ENCODE measurements at regions not wholly inside any gene's neighbourhood (a gene's known extent, or its start where the extent isn't known, plus 50 kb on each side); places are given as distances from the start of the nearest gene placed in this dataset.

DNA sequence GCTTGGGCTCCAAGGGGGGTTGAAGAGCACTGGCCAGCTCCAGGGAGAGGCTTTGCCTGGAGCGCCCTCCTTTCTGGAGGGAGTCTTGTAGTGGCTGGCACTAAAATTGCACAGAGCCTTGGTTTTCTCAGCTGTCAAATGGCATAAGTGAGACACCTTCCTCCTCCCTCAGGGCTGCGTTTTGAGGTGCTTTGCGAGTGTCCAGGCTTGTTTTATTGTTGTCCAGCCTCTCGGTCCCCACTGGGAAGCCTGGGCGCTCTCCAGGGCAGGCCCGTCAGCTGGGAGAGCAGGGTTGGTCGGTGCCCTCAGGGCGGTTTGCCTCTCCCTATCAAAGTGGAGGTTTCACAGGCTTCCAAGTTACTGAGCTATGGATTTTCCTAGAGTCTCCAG is 149.3 kb upstream of the B3GAT1 start:
- no peak for TF ChIP-seq CTCF (IDR thresholded peaks at IDR 0.05; ENCODE audit: extremely low read depth, low read depth, low read length)
- Histone ChIP-seq H3K79me2 (ENCODE audit: insufficient read depth, low read length) (no peaks in the 10 kb centered on the region), H3K4me2 (ENCODE audit: insufficient read depth, low read length) (no peak overlapping the region), H4K20me1 (ENCODE audit: insufficient read depth, low read length) (no peaks in the 10 kb centered on the region), H2AFZ (ENCODE audit: low read length) (no peak overlapping the region), H3K9me3 (ENCODE audit: low read depth, low read length) (peaks cover 2% of the 10 kb centered on the region), H3K27ac (ENCODE audit: low read depth, low read length) (no peak overlapping the region), H3K4me1 (ENCODE audit: insufficient read depth, low read length) (no peaks in the 10 kb centered on the region), H3K36me3 (ENCODE audit: insufficient read depth, low read length) (no peaks in the 10 kb centered on the region), H3K4me3 (ENCODE audit: insufficient read depth, low read length) (no peak overlapping the region), H3K27me3 (ENCODE audit: insufficient read depth, low read length) (no peaks in the 10 kb centered on the region)
- DNase-seq (ENCODE audit: insufficient read length, low spot score, missing footprints): no peak

DNA sequence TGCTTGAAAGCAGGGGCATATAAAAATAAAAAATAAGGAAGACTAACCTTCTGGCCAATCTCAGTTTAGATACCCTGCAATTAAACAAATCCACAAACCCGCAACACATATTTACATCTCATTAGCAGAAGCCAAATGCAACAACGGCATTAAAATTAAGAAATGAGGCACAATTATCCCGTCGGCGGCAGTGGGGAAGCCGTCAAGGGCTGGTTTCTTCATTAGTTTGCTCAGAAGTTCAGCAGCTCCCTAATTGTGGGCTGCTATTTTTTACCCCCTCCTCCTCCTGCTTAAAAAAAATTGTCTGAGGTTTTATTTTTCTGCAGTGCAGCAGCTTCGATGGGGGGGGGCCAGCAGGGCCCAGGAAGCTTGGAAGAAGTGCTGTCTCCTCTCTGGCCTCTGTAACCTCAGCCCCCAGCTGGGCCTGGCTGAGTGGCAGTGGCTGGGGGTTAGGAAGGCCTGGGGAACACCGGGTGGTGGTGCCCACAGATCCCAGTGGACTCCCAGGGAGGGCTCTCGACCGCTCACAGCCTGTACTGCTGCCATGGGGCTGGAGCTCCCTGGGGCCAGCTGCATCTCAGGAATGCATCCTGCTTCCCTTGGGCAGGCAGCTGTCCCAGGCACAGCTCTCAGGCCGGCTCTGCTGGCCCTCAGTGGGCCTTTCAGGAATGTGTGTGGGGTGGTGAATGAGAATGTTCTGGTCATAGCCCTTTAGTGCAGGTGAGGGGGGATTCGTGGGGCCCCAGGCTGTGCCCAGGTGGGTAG is 148.7 kb upstream of the B3GAT1 start:
- Histone ChIP-seq H3K4me2 (ENCODE audit: insufficient read depth, low read length) (no peak overlapping the region), H3K27ac (ENCODE audit: low read depth, low read length) (no peak overlapping the region), H3K4me3 (ENCODE audit: insufficient read depth, low read length) (no peak overlapping the region), H3K36me3 (ENCODE audit: insufficient read depth, low read length) (no peaks in the 10 kb centered on the region), H3K27me3 (ENCODE audit: insufficient read depth, low read length) (no peaks in the 10 kb centered on the region), H3K4me1 (ENCODE audit: insufficient read depth, low read length) (no peaks in the 10 kb centered on the region), H3K9me3 (ENCODE audit: low read depth, low read length) (peaks cover 2% of the 10 kb centered on the region), H4K20me1 (ENCODE audit: insufficient read depth, low read length) (no peaks in the 10 kb centered on the region), H3K79me2 (ENCODE audit: insufficient read depth, low read length) (no peaks in the 10 kb centered on the region), H2AFZ (ENCODE audit: low read length) (no peak overlapping the region)
- no peak for TF ChIP-seq CTCF (IDR thresholded peaks at IDR 0.05; ENCODE audit: extremely low read depth, low read depth, low read length)
- no peak for DNase-seq (ENCODE audit: insufficient read length, low spot score, missing footprints)

DNA sequence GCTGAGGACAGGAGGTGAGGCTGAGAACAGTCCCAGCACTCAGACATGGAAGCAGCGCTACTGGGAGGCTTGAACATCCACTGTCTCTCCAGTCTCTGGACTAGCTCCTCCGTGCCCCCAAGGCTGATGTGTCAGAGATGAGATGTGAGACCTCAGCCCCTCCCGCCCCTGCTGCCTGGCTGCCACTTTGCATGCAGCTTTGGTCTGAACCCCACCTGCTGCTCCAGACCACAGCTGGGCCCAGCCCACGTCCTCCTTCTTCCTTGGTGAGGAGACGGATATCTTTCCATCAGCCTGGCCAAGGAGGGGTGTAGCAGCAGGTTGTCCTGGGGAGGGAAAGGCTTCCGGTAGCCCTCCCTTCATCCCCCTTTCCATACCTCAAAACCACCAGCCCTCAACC is 148.0 kb upstream of the B3GAT1 start:
- H2AFZ ChIP-seq (ENCODE audit: low read length): no peak overlapping the region
- no peak for TF ChIP-seq CTCF (IDR thresholded peaks at IDR 0.05; ENCODE audit: extremely low read depth, low read depth, low read length)
- H3K4me2 ChIP-seq (ENCODE audit: insufficient read depth, low read length): no peak overlapping the region
- no peaks in the 10 kb centered on the region for H3K79me2 ChIP-seq (ENCODE audit: insufficient read depth, low read length)
- no peaks in the 10 kb centered on the region for H3K9me3 ChIP-seq (ENCODE audit: low read depth, low read length)
- no peaks in the 10 kb centered on the region for H3K4me1 ChIP-seq (ENCODE audit: insufficient read depth, low read length)
- no peaks in the 10 kb centered on the region for H4K20me1 ChIP-seq (ENCODE audit: insufficient read depth, low read length)
- H3K4me3 ChIP-seq (ENCODE audit: insufficient read depth, low read length): no peak overlapping the region
- no peaks in the 10 kb centered on the region for H3K27me3 ChIP-seq (ENCODE audit: insufficient read depth, low read length)
- no peaks in the 10 kb centered on the region for H3K36me3 ChIP-seq (ENCODE audit: insufficient read depth, low read length)
- no peak overlapping the region for H3K27ac ChIP-seq (ENCODE audit: low read depth, low read length)
- no peak for DNase-seq (ENCODE audit: insufficient read length, low spot score, missing footprints)

DNA sequence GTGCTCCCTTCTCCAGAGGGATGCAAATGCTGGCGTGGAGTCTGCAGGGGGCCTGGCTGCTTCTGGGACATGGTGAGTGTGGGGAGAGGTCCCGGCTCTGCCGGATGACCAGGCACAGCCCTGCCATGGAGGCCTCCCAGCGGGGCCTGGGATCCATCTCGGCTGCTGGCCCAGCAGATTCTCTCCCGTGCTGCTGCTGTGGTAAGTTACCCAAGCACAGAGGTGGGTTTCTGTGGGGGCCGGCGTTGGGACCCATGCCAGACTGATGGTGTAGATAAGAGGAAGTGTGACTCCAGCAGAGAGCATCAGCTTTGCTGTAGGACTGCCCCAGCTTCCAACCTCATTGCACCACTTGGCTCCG is 147.5 kb upstream of the B3GAT1 start:
- no peaks in the 10 kb centered on the region for H3K36me3 ChIP-seq (ENCODE audit: insufficient read depth, low read length)
- TF ChIP-seq CTCF (IDR thresholded peaks at IDR 0.05; ENCODE audit: extremely low read depth, low read depth, low read length): no peak
- no peaks in the 10 kb centered on the region for H3K27me3 ChIP-seq (ENCODE audit: insufficient read depth, low read length)
- H3K79me2 ChIP-seq (ENCODE audit: insufficient read depth, low read length): no peaks in the 10 kb centered on the region
- no peak for DNase-seq (ENCODE audit: insufficient read length, low spot score, missing footprints)
- H3K4me2 ChIP-seq (ENCODE audit: insufficient read depth, low read length): no peak overlapping the region
- no peaks in the 10 kb centered on the region for H3K9me3 ChIP-seq (ENCODE audit: low read depth, low read length)
- no peak overlapping the region for H3K4me3 ChIP-seq (ENCODE audit: insufficient read depth, low read length)
- no peak overlapping the region for H2AFZ ChIP-seq (ENCODE audit: low read length)
- no peak overlapping the region for H3K27ac ChIP-seq (ENCODE audit: low read depth, low read length)
- H3K4me1 ChIP-seq (ENCODE audit: insufficient read depth, low read length): no peaks in the 10 kb centered on the region
- H4K20me1 ChIP-seq (ENCODE audit: insufficient read depth, low read length): no peaks in the 10 kb centered on the region

All from osteoblast (primary cell).